SK-N-DZ (cell line): ENCODE measurements at regions not wholly inside any gene's neighbourhood (a gene's known extent, or its start where the extent isn't known, plus 50 kb on each side); places are given as distances from the start of the nearest gene placed in this dataset.
"Not testable (repeated sequence)": the region's sequence is repeated elsewhere in the genome, so short reads cannot be mapped to it uniquely, and the experiment has no call there.

Experiments used
- DNase-seq: peaks from one replicate; pipeline ENCODE4 v3.0.0-alpha.2; 2015; ENCODE audit warnings: low spot score

- no peak for DNase-seq
Measured at GRCh38 chr17:36845916-36846315, 91.4 kb upstream of the LHX1 start.

GRCh38 chr17:36846410-36847292 is 90.6 kb upstream of the LHX1 start:
- no peak for DNase-seq

- DNase-seq: no peak
Measured at GRCh38 chr17:36848008-36848902, 89.0 kb upstream of the LHX1 start.

- DNase-seq: not testable (repeated sequence)
Measured at GRCh38 chr17:36849020-36849419, 88.3 kb upstream of the LHX1 start.

- no peak for DNase-seq
Measured at GRCh38 chr17:36849871-36850348, 87.4 kb upstream of the LHX1 start.

- no peak for DNase-seq
Measured at GRCh38 chr17:36850790-36851189, 86.5 kb upstream of the LHX1 start.

- DNase-seq: no peak
Measured at GRCh38 chr17:36851250-36851649, 86.0 kb upstream of the LHX1 start.

GRCh38 chr17:36852478-36852877 is 84.8 kb upstream of the LHX1 start:
- not testable (repeated sequence) for DNase-seq

GRCh38 chr17:36854982-36855381 is 82.3 kb upstream of the LHX1 start:
- DNase-seq: no peak

- DNase-seq: no peak
Measured at GRCh38 chr17:36855459-36855858, 81.8 kb upstream of the LHX1 start.

GRCh38 chr17:36856222-36856621 is 81.1 kb upstream of the LHX1 start:
- DNase-seq: no peak

- DNase-seq: no peak
Measured at GRCh38 chr17:36856903-36857381, 80.3 kb upstream of the LHX1 start.

GRCh38 chr17:36857698-36858097 is 79.6 kb upstream of the LHX1 start:
- no peak for DNase-seq

GRCh38 chr17:36858119-36859002 is 78.9 kb upstream of the LHX1 start:
- DNase-seq: no peak

- DNase-seq: no peak
Measured at GRCh38 chr17:36859003-36859300, 78.3 kb upstream of the LHX1 start.

- DNase-seq: no peak
Measured at GRCh38 chr17:36859706-36860105, 77.6 kb upstream of the LHX1 start.

GRCh38 chr17:36861531-36861930 is 75.7 kb upstream of the LHX1 start:
- no peak for DNase-seq

- DNase-seq: no peak
Measured at GRCh38 chr17:36862116-36862920, 75.0 kb upstream of the LHX1 start.

GRCh38 chr17:36863131-36863530 is 74.1 kb upstream of the LHX1 start:
- DNase-seq: no peak
